Endothelial cell (in vitro differentiated cells): ENCODE measurements at regions not wholly inside any gene's neighbourhood (a gene's known extent, or its start where the extent isn't known, plus 50 kb on each side); places are given as distances from the start of the nearest gene placed in this dataset.

Experiments
- DNase-seq: peaks from one replicate; pipeline ENCODE4 v3.0.0; 2021; ENCODE audit warnings: low spot score
- H3K27ac Mint-ChIP-seq: one replicate; pipeline ENCODE4 v1.8.0; 2021; ENCODE audit warnings: mixed read lengths, inconsistent platforms; ENCODE audit not compliant: unreplicated experiment
- H3K27me3 Mint-ChIP-seq: one replicate; pipeline ENCODE4 v1.8.0; 2021; ENCODE audit warnings: mild to moderate bottlenecking, moderate library complexity, mixed read lengths, inconsistent platforms; ENCODE audit not compliant: unreplicated experiment
- H3K36me3 Mint-ChIP-seq: one replicate; pipeline ENCODE4 v1.8.0; 2021; ENCODE audit warnings: mild to moderate bottlenecking, low read depth, mixed read lengths, inconsistent platforms; ENCODE audit not compliant: unreplicated experiment
- H3K4me1 Mint-ChIP-seq: one replicate; pipeline ENCODE4 v1.8.0; 2021; ENCODE audit warnings: mild to moderate bottlenecking, mixed read lengths, inconsistent platforms; ENCODE audit not compliant: unreplicated experiment
- H3K4me3 Mint-ChIP-seq: one replicate; pipeline ENCODE4 v1.8.0; 2021; ENCODE audit warnings: mild to moderate bottlenecking, mixed read lengths, inconsistent platforms; ENCODE audit not compliant: unreplicated experiment
- H3K9me3 Mint-ChIP-seq: one replicate; pipeline ENCODE4 v1.8.0; 2021; ENCODE audit warnings: mixed read lengths, inconsistent platforms; ENCODE audit not compliant: unreplicated experiment
- TF ChIP-seq, protein P1 (sequence below): fragments of 200-600 bp; sonication (generic); IDR thresholded peaks from one replicate; pipeline ENCODE4 v1.5.0; 2021; ENCODE audit warnings: antibody characterized with exemption; ENCODE audit not compliant: unreplicated experiment

DNA sequence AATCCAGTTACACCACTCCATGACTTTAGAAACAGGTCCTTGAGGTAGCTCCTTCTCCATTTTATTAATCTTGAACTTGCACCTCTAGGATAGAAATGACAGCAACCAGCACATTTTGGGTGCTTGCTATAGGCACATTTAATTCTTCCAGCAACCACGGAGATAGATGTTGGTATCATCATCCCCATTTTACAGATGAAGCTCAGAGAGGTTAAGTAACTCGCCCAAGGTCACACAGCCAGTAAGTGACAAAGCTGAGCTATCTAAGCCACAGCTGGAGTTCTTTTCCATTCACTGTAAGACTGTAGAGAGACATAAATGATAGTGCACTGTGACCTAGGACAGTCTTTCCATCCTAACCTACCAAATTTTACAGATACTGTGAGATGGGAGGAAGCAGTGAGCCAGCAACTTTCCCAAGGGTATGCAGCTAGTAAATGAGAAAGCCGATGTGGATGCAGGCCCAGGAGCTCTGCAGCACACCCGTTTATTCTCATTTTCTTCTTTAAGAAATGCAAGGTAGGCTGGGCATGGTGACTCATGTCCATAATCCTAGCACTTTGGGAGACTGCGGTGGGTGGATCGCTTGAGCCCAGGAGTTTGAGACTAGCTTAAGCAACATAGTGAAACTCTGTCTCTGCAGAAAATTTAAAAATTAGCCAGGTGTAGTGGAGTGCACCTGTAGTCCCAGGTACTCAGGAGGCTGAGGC, 103.2 kb downstream of the TBX5 start:
- Mint-ChIP-seq H3K4me1 (no peaks in the 10 kb centered on the region), H3K9me3 (no peaks in the 10 kb centered on the region), H3K27ac (no peak overlapping the region), H3K4me3 (no peak overlapping the region), H3K36me3 (no peaks in the 10 kb centered on the region), H3K27me3 (peaks cover 6% of the 10 kb centered on the region)
- TF ChIP-seq, protein P1, sequence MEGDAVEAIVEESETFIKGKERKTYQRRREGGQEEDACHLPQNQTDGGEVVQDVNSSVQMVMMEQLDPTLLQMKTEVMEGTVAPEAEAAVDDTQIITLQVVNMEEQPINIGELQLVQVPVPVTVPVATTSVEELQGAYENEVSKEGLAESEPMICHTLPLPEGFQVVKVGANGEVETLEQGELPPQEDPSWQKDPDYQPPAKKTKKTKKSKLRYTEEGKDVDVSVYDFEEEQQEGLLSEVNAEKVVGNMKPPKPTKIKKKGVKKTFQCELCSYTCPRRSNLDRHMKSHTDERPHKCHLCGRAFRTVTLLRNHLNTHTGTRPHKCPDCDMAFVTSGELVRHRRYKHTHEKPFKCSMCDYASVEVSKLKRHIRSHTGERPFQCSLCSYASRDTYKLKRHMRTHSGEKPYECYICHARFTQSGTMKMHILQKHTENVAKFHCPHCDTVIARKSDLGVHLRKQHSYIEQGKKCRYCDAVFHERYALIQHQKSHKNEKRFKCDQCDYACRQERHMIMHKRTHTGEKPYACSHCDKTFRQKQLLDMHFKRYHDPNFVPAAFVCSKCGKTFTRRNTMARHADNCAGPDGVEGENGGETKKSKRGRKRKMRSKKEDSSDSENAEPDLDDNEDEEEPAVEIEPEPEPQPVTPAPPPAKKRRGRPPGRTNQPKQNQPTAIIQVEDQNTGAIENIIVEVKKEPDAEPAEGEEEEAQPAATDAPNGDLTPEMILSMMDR: no peak
- DNase-seq: no peak

- no peak for DNase-seq
- H3K36me3 Mint-ChIP-seq: no peaks in the 10 kb centered on the region
- H3K9me3 Mint-ChIP-seq: no peaks in the 10 kb centered on the region
- H3K27ac Mint-ChIP-seq: no peak overlapping the region
- peaks cover 6% of the 10 kb centered on the region for H3K27me3 Mint-ChIP-seq
- no peak overlapping the region for H3K4me3 Mint-ChIP-seq
- no peaks in the 10 kb centered on the region for H3K4me1 Mint-ChIP-seq
- TF ChIP-seq, protein P1: no peak
These were observed 103.8 kb downstream of the TBX5 start for GRCh38 chr12:114302117-114302516.

GRCh38 chr12:114294303-114294685, 111.7 kb downstream of the TBX5 start:
- Mint-ChIP-seq H3K4me3 (no peak overlapping the region), H3K27me3 (no peaks in the 10 kb centered on the region), H3K36me3 (no peaks in the 10 kb centered on the region), H3K27ac (no peak overlapping the region), H3K4me1 (no peaks in the 10 kb centered on the region), H3K9me3 (no peaks in the 10 kb centered on the region)
- TF ChIP-seq, protein P1: no peak
- DNase-seq: no peak

- TF ChIP-seq, protein P1: no peak
- Mint-ChIP-seq H3K27ac (no peak overlapping the region), H3K27me3 (no peaks in the 10 kb centered on the region), H3K9me3 (no peaks in the 10 kb centered on the region), H3K4me1 (no peaks in the 10 kb centered on the region), H3K4me3 (no peak overlapping the region), H3K36me3 (no peaks in the 10 kb centered on the region)
- DNase-seq: no peak
These were observed 112.2 kb downstream of the TBX5 start for GRCh38 chr12:114293571-114294302.

- TF ChIP-seq, protein P1: no peak
- no peak overlapping the region for H3K4me3 Mint-ChIP-seq
- no peak for DNase-seq
- no peaks in the 10 kb centered on the region for H3K27me3 Mint-ChIP-seq
- no peaks in the 10 kb centered on the region for H3K9me3 Mint-ChIP-seq
- no peaks in the 10 kb centered on the region for H3K4me1 Mint-ChIP-seq
- no peaks in the 10 kb centered on the region for H3K36me3 Mint-ChIP-seq
- H3K27ac Mint-ChIP-seq: no peak overlapping the region
These were observed 112.9 kb downstream of the TBX5 start for GRCh38 chr12:114293073-114293472.
